NCI-H774 (cell line): ENCODE measurements at regions not wholly inside any gene's neighbourhood (a gene's known extent, or its start where the extent isn't known, plus 50 kb on each side); places are given as distances from the start of the nearest gene placed in this dataset.

Source experiments
- DNase-seq: peaks from one replicate; lab custom pipeline; 2025; lab: John Stamatoyannopoulos, UW

GRCh38 chr20:63056236-63057170 is 49.7 kb upstream of the BHLHE23 start:
- DNase-seq: no peak
